GM18873 (cell line): ENCODE measurements at regions not wholly inside any gene's neighbourhood (a gene's known extent, or its start where the extent isn't known, plus 50 kb on each side); places are given as distances from the start of the nearest gene placed in this dataset.
A peak's percentile ranks its signal among the peaks of the same experiment; 100 is the strongest.
"Not testable (repeated sequence)": the region's sequence is repeated elsewhere in the genome, so short reads cannot be mapped to it uniquely, and the experiment has no call there.

ENCODE experiments used
- ATAC-seq: cut with Tn5 transposase; IDR thresholded peaks from one replicate; pipeline ENCODE4 v1.9.1; 2021; ENCODE audit warnings: mild to moderate bottlenecking, moderate library complexity, moderate number of reproducible peaks; ENCODE audit not compliant: unreplicated experiment, low FRiP score

DNA sequence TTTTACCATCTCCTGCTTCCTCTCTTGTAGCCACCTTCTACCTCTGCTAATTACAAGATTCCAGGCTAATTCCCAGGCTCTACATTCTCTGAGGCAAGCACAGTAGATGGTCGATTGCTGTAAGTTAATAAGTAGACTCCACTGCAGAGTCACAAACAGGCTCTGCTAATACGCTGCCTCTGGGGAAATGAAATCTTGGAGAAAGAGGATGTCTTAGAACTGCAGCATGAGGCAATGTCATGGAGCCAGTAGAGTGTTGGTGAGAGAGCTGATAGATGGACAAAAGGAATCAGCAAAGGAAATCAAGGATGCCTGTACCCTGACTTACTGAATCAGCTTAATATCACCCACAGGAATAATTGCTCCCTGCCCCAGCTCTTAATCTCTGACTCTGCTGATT lies 1260.3 kb downstream of the XPNPEP1 start:
- ATAC-seq: no peak

DNA sequence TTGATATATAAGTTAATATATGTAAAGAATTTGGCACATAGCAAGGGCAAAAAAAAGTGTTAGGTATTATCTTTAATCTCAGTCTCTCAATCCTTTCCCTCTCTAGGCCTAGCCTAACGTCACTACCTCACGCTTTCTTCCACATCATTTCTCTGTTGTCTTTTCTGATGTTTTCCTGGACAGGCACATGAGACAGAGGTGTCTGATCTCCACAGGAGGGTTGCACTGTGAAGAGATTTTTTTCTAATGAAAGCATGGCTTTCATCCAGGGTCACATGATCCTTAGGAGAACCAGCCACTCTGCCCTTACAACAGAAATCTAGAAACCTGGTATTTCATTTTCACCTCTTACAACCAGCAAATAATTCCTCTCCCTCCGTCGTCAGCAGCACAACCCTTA lies 1268.3 kb downstream of the XPNPEP1 start:
- ATAC-seq: no peak

DNA sequence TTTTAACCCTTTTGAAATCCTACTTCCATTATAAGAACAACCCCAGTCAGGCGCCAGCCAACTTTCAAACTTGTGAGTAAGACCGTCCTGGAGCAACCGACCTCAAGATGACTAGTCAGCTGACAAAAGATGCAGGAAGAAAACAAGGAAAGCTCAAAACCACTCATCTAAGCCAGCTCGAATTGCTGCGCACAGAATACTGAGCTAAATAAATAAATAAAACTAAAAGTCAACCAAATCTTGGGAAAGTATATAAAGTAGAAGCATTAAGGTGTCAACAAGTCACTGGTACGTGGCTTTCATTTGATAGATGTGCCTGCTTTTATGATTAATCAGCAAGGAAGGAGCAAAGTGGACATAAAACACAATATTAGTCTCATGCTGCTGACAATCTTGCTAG lies 1269.8 kb downstream of the XPNPEP1 start:
- no peak for ATAC-seq

DNA sequence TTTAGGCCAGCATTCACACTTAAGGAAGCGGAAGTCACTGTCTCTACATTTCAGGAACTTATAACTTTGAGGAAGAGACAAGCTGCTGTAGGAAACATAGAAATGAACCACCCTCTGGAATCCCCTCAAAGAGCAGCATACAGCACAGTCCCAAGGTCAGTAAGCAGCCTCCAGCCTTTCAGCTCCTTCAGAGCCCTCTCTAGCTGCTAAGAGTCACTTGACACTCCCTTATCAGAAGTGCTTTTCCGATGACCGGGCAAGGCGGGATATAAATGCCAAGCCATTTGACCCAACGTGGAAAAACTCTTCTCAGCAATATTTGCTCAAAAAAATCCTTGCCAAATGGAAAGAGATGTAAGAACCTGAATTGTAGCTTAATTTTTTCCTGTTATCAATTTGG lies 1284.3 kb downstream of the XPNPEP1 start:
- ATAC-seq: no peak

DNA sequence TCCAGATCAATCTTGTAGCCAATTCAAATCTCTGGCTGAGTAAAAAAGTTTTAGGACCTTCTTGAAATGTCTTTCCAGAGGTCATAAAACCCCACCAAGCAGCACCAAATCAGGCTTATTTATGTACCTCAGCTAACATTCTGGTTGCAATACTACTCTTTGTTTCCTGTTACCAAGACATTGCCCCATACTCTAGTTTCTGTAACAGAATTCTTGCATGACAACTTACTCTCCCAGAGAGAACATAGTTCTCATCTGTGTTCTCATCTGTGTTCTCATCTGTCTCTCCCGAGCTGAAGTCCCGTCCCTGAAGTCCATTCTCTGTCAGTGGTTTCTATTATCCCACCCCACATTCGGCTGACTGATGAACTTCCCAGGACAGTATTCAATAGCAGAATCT lies 1285.1 kb downstream of the XPNPEP1 start:
- ATAC-seq: no peak

DNA sequence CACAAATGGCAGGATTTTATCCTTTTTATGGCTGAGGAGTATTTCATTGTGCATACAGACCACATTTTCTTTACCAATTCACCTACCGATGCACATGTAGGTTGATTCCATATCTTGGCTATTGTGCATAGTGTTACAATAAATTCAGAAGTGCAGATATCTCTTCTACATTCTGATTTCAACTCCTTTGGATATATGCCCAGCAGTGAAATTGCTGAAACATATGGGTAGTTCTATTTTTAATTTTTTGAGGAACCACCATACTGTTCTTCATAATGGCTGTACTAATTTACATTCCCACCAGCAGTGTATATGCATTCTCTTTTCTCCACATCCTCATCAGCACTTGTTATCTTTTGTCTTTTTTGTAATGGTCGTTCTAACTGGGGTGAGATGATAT lies 1290.3 kb downstream of the XPNPEP1 start:
- no peak for ATAC-seq

DNA sequence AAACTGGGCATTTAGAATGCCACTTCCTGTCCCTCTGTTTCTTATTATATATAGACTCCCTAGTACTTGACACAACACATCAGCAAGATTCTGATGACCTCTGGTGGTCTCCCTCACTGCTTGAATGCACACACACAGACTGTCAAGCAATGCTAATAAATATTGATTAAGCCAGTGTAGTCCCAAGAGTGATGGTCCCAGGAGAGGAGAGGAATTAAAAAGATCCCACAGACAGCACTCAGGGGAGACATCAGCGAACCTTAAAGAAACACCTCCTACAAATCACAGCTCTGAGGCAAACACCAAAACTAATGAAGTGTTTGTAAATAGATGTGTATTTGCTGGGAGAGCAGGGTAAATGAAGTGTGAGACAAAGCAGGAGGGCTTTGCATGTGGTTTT lies 1291.2 kb downstream of the XPNPEP1 start:
- peak; percentile 14 for ATAC-seq

DNA sequence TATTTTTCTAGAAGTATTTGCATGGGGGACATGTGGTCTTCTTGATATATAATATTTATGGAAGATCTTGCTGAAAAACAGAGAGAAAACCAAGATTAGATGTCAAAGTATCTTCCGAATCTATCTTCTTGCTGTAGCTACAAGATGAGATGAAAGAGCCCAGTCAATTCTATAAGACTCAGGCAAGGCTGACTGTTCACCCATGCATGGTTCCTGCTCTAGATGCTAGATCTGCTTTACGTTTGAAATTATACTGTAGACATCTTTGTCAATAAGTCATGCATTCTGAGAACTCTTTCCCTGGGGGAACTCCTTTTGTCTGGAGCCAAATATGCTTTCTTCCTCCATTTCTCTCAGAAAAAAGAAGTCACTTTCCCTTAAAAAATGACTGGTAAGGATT lies 1292.0 kb downstream of the XPNPEP1 start:
- ATAC-seq: peak; percentile 86

DNA sequence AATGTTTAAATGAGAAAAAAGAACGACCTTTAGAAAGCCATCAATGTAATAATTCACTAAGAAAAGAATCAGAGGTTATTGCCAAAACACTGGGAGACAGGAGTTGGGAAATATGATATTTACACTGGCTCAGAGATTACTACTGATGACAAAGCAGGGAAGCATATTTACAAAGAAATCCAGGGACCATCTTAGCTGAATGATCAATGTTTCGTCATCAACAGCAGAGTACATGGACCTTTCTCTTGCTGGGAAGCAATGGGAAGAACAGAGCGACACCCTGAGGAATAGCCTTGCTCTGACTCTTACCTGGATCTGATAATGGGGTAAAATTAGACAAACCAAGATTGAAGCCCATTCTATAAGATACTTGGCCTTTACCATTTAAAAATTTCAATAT lies 1293.5 kb downstream of the XPNPEP1 start:
- ATAC-seq: no peak

DNA sequence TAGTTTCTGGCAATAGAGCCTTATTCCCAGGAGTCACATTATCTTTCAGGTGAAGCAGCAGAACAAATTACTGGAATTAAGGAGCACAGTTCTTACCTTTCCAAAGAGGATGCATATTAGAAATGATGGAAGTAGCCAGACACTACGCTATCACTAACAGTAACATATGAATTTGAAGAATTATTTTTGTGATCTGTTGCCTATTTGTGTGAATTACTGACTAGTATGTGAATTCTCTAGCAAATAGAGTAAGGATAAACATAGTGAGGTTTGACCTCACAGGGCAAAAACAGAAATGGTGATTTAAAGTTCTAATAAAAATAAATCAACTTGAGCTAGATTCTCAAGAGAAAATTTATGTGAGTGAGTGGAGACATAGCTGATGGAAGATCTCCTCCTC lies 1299.3 kb downstream of the XPNPEP1 start:
- ATAC-seq: no peak

DNA sequence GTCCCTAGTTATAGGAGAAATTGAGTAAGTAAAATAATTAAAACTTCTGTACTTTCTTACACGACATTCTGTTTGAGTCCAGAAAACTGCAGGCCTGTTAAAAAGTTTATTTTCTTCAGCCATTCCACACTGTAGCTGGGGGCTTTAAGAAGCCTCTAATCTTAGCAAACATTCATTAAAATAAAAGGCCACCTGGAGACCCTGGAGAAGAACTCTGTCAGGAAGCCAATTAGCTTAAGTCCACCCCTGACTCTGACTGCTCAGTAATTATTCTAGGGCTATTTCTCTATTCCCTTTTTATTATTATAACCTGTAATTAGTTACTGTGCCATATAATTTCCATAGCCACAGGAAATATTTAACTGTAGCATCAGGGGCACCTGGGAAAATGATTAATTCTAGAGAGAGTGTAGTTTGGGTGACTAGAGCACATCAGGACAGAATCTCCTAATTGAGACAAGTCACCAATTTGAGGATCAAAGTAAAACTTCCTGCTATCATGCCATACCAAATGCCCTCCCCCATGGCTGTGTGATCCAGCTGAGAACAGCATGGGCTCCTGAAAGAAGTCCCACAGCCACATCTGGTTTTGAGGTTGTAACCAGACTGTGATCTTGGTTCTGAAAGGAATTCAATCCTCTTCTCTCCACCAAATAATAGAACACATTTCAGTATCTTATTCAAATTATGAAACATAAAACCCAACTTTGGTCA lies 1302.3 kb downstream of the XPNPEP1 start:
- no peak for ATAC-seq

DNA sequence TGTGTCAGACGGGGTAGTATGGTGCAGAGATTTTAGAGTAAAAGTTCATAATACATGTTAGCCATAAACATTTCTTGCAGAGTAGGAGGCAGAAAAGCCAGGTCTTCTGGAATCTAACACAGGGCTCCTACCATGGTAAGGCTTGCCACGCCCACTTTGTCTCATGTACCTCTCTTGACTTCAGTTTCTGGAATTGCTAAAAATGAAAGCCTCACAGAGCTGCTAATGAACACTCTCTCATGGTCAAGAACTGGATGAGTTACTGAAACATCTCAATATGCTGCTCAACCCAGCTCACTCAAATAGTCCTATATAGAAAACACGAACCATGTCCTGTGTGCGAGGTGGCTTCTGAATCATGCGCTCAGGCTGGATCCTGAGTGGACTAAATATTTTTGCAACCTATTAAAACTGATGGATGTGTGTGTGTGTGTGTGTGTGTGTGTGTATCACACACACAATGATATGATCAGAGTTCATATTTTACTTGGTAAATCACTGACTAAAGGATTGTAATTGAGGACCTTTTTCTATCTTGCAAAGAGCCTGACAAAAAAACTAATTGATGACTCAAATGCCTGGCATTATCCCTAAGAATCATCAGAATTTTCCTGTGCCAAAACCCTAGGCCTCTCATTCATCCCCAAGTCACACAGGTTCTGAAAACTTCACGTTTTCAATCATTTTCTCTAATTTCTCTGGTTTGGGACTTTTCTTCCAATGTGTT lies 1306.6 kb downstream of the XPNPEP1 start:
- no peak for ATAC-seq

DNA sequence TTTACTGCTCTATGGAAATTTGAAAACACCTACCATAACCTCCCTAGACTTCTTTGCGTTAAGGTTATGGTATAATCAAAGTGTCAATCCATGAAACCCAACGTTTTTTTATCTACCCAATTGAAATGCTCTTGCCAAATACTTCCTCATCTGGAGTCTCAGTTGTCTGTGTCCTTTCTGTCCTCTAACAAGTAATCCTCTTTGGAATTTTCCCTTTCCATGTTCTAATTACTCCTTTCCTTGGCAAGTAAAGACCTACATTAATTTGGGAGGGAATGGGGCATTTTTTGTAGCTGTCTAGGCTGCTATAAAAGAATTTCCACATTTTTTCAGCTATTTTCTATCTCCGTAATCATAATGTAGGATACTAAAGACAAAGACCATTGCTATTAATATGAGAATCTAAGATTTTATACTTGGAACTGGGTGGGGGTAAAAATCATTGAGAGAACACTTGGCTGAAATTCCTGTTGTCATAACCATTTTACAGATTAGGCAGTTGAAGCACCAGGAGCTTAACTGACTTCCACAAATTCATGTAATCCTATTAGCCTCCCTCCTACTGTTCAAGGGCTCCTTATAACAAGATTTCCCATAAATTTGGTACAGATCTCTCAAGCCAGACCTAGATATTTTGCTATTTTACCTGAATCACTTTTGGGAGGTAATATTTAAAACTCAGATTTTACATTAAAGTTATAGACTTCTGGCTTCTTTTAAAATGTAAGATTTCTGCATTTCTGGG lies 1307.6 kb downstream of the XPNPEP1 start:
- no peak for ATAC-seq

DNA sequence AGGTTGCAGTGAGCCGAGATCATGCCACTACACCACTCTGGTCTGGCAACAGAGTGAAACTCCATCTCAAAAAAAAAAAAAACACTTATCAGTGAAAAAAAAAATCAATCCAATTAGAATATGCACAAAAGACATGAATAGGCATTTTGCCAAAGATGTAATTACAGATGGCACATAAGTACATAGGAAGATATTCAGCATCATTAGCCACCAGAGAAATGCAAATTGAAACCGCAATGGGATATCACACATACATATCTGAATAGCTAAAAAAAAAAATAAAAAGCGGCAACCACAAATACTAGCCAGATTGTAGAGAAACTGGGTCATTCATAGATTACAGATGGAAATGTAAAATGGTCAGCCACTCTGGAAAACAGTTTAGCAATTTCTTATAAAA lies 1310.8 kb downstream of the XPNPEP1 start:
- no peak for ATAC-seq

DNA sequence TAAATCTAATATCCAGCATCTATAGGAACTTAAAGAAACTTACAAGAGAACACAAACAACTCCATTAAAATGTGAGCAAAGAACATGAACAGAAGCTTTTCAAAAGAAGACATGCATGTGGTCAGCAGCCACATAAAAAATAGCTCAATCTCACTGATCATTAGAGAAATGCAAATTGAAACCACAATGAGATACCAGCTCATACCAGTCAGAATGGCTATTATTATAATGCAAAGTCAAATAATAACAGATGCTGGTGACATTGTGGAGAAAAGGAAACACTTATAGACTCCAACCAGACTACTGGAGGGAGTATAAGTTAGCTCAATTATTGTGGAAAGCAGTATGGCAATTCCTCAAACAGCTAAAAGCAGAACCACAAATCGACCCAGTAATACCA lies 1314.5 kb downstream of the XPNPEP1 start:
- ATAC-seq: no peak

DNA sequence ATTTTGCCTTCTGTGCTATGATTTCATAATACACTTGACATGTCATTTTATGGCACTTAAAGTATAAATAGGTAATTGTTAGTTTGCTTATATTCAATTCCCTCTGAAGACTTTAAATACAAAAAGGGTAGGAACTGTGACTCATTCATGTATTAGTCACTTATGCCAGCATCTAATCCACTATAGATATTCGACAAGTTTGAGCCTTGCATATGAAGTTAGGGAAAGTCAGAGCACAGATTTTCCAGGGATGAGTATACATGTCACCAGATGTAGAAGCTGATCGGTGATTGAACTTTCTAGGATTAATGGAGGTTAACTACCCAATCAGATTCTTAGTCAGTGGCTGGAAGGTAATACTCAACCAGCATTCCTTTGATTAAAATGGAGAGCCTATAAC lies 1321.5 kb downstream of the XPNPEP1 start:
- ATAC-seq: no peak

DNA sequence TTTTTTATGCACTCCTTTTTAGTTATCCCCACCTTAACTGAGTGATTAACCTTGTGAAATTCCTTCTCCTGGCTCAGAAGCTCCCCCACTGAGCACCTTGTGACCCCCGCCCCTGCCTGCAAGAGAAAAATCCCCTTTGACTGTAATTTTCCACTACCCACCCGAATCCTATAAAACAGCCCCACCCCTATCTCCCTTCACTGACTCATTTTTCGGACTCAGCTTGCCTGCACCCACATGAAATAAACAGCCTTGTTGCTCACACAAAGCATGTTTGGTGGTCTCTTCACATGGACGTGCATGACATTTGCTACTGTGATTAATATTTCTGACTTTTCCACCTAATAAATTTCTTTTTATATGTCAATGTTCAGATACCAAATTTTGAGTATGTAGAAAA lies 1322.8 kb downstream of the XPNPEP1 start:
- not testable (repeated sequence) for ATAC-seq

DNA sequence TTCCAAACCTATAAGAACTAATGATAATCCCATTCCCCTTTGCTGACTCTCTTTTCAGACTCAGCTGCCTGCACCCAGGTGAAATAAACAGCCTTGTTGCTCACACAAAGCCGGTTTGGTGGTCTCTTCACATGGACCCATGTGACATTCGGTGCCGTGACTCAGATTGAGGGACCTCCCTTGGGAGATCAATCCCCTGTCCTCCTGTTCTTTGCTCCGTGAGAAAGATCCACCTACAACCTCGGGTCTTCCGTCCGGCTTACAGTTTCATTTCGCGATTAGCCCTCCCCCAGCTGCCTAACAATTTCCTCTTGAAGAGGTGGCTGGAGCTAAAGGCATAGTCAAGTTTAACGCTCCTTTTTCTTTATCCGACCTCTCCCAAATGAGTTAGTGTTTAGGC lies 1324.0 kb downstream of the XPNPEP1 start:
- ATAC-seq: not testable (repeated sequence)

DNA sequence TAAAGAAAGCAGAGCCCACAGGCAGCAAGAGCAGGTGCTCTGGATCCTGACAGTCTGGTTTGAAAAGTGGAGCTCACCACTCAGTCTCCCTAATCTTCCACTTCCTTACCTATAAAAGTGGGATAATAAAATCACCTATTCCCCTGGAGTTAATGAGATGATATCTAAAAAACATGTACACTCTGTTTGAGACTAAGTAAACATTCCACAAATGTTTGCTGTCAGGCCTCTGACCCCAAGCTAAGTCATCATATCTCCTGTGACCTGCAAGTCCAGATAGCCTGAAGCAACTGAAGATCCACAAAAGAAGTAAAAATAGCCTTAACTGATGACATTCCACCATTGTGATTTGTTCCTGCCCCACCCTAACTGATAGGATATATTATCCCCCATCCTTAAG lies 1324.5 kb downstream of the XPNPEP1 start:
- no peak for ATAC-seq

DNA sequence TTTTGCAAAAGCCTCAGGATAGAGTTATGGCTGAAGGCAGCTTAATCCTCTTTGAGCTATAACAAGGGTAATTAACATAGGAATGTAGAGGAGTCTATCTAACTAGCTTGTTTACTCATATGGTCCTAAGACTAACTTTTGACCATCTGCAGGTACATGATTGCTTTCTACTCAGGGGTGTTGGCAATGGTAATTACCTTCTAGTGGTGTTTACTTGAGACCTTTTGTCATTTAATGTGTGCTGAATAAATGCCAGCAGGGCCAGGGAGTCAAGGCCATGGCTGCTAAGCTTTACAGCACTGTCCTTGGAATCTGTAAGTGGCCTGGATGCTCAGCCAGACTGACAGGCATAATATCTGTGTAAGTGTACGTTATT lies 1325.0 kb downstream of the XPNPEP1 start:
- no peak for ATAC-seq

DNA sequence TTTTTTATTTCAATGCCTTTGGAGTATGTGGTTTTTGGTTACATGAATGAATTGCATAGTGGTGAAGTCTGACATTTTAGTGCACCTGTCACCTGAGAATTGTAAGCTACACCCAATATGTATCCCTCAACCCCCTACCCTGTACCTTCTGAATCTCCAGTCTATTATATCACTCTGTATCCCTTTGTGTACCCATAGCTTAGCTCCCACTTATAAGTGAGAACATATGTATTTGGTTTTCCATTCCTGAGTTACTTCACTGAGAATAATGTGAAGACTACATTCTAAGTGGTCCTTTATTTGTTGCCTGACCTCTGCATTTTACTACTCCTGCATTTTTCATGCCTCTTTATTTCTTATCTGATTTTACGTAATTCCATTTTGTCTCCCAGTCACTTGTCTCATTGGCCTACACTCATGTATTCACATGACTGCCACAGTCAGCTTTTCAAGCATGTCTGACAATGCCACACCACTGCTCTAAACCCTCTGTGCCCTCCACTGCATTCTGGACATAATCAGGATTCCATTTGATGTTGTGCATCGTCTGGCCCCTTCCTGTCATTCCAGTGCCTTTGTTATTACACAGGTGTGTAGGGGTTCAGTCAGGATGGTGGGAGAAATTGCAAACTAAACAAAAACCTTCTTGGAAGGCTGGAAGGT lies 1325.5 kb downstream of the XPNPEP1 start:
- no peak for ATAC-seq
